ENCODE measurements at regions not wholly inside any gene's neighbourhood (a gene's known extent, or its start where the extent isn't known, plus 50 kb on each side); places are given as distances from the start of the nearest gene placed in this dataset.
"Not testable (repeated sequence)": the region's sequence is repeated elsewhere in the genome, so short reads cannot be mapped to it uniquely, and the experiment has no call there.

DNA sequence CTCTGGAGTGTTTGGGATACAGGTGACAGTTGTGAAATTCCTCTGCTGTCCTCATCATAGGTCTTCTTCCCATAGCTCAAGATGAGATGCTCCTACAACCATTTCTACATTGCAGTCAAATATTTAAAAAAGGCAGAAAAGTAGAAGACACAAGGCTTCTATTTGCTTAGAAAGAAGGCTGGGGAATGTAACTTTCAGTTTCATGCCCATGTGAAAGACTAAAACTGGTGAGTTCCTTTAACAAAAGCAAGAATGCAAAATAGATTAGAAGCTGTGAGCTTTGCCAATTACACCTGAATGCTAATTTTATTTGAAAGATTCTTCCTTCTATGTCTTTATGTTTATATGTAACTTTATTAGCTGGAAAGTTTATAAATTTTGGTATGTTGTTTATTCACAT, 1682.7 kb downstream of the BRINP3 start:
- intact Hi-C loops (cut with micrococcal nuclease): no loop called here

- intact Hi-C loops (cut with micrococcal nuclease): not testable (repeated sequence)
These were observed 1665.5 kb downstream of the BRINP3 start for GRCh38 chr1:188812153-188812552.

DNA sequence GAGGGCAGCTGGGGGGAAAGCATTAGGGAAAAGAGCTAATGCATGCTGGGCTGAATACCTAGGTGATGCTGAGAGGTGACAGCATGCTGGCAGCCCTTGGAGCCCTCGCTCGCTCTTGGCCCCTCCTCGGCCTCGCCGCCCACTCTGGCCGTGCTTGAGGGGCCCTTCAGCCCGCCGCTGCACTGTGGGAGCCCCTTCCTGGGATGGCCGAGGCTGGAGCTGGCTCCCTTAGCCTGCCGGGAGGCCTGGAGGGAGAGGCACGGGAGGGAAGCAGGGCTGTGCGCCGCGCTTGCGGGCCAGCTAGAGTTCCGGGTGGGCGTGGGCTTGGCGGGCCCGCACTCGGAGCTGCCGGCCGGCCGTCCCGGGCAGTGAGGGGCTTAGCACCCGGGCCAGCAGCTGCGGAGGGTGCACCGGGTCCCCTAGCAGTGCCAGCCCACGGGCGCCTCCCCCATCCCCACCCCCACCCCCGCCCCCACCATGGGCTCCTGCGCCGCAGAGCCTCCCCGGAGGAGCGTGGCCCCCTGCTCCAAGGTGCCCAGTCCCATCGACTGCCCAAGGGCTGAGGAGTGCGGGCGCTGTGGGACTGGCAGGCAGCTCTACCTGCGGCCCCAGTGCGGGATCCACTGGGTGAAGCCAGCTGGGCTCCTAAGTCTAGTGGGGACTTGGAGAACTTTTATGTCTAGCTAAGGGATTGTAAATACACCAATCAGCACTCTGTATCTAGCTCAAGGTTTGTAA, 1664.7 kb downstream of the BRINP3 start:
- intact Hi-C loops (cut with micrococcal nuclease): not testable (repeated sequence)

- intact Hi-C loops (cut with micrococcal nuclease): no loop called here
These were observed 1659.8 kb downstream of the BRINP3 start for GRCh38 chr1:188817814-188818213.

GRCh38 chr1:188822248-188822647, 1655.4 kb downstream of the BRINP3 start:
- intact Hi-C loops (cut with micrococcal nuclease): no loop called here

DNA sequence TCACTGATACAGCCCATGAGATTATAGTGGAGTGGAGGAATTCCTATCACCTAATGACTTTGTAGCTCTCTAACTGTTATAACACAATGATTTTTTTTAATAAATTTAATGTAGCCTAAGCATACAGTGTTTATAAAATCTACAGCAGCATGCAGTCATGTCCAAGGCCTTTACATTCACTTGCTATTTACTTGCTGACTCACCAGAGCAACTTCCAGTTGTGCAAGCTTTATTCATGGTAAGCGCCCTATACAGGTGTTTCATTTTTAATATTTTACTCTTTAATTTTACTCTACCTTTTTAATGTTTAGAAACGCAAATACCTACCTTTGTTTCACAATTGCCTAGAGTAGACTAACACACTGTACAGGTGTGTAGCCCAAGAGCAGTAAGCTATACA, 1652.2 kb downstream of the BRINP3 start:
- intact Hi-C loops (cut with micrococcal nuclease): no loop called here

GRCh38 chr1:188826800-188827199, 1650.9 kb downstream of the BRINP3 start:
- intact Hi-C loops (cut with micrococcal nuclease): no loop called here

- intact Hi-C loops (cut with micrococcal nuclease): no loop called here
These were observed 1650.3 kb downstream of the BRINP3 start for GRCh38 chr1:188827400-188827799.

DNA sequence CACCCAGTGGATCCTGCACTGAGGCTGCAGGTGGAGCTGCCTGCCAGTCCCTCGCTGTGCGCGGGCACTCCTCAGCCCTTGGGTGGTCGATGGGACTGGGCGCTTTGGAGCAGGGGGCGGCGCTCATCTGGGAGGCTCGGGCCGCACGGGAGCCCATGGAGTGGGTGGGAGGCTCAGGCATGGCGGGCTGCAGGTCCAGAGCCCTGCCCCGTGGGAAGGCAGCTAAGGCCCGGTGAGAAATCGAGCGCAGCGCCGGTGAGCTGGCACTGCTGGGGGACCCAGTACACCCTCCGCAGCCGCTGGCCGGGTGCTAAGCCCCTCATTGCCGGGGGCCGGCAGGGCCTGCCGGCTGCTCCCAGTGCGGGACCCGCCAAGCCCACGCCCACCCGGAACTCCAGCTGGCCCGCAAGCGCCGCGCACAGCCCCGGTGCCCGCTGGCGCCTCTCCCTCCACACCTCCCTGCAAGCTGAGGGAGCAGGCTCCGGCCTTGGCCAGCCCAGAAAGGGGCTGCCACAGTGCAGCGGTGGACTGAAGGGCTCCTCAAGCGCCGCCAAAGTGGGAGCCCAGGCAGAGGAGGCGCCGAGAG, 1636.5 kb downstream of the BRINP3 start:
- intact Hi-C loops (cut with micrococcal nuclease): not testable (repeated sequence)

GRCh38 chr1:188846468-188846867, 1631.2 kb downstream of the BRINP3 start:
- intact Hi-C loops (cut with micrococcal nuclease): no loop called here

GRCh38 chr1:188857526-188858087, 1620.1 kb downstream of the BRINP3 start:
- intact Hi-C loops (cut with micrococcal nuclease): no loop called here

GRCh38 chr1:188867614-188868013, 1610.0 kb downstream of the BRINP3 start:
- intact Hi-C loops (cut with micrococcal nuclease): no loop called here

- intact Hi-C loops (cut with micrococcal nuclease): no loop called here
These were observed 1606.5 kb downstream of the BRINP3 start for GRCh38 chr1:188871164-188871563.

DNA sequence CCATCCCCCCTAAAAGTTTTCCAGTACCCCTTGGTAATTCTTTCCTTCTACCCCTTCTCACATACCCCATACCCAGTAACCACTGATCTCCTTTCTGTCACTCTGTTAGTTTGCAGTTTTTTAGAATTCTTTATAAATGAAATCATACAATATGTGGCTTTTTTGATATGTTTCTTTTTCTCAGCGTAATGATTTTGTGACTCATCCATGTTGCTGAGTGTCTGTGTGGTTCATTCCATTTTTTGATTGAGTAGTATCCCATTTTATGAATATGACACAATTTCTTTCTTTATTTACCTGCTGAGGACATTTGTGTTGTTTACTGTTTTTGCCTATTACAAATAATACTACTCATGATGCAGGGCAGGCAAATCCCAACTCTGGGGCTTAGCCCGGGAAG, 1605.3 kb downstream of the BRINP3 start:
- intact Hi-C loops (cut with micrococcal nuclease): no loop called here

DNA sequence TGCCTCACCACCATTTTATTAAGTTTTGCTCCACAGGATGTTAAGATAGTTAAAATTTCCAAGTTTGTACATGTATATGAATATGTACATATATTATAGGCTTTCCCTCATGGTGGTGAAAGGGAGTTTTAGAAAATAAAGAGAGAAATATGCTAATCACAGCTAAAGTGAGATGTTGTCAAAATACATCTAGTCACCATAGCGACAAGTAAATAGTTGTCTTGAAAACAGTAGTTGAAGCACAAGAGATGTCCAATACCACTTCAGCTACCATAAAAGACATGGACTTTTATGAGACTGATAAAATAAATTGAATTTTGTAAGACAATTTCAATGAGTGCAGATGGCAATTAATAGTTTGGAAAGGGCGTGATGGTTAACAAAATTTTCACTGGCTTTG, 1600.0 kb downstream of the BRINP3 start:
- intact Hi-C loops (cut with micrococcal nuclease): no loop called here

DNA sequence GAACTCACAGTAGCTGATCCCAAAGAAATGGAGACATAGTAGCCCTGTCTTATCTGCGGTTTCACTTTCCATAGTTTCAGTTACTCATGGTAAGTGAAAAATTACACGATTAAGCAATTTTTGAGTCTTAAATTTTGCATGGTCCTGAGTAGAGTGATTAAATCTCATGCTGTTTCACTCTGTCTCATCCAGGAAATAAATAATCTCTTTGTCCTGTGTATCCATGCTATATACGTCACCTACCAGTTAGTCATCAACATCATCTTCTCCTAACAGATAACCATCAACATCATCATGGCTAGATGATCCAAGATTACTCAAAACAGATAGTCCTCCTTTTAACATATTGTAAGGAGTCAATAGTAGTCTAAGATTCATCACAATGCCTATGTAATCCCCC, 1589.3 kb downstream of the BRINP3 start:
- intact Hi-C loops (cut with micrococcal nuclease): no loop called here

DNA sequence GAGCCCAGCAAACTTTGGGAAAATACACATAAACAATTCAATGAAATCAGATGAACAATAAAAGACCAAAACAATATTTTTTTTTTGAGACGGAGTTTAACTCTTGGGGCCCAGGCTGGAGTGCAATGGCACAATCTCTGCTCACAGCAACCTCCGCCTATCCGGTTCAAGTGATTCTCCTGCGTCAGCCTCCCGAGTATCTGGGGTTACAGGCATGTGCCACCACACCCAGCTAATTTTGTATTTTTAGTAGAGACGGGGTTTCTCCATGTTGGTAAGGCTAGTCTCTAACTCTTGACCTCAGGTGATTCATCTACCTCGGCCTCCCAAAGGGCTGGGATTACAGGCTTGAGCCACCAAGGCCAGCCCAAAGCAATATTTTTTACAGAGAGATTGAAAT, 1588.5 kb downstream of the BRINP3 start:
- intact Hi-C loops (cut with micrococcal nuclease): no loop called here

DNA sequence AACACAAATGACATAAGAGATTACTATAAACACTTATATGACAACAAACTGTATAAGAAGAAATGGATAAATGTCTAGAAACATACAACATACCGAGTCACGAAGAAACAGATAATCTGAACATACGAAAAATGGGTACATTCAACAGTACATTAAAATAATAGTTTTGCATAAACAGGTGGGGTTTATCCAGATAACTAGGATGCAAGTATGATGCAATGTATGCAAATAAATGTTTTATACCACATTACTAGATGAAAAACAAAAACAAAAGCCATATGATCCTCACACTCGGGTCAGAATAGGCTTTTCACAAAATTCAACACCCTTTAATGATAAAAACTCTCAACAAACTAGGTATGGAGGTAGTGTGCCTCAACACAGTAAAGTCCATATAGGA, 1585.7 kb downstream of the BRINP3 start:
- intact Hi-C loops (cut with micrococcal nuclease): no loop called here

- intact Hi-C loops (cut with micrococcal nuclease): no loop called here
These were observed 1582.1 kb downstream of the BRINP3 start for GRCh38 chr1:188895611-188896010.

DNA sequence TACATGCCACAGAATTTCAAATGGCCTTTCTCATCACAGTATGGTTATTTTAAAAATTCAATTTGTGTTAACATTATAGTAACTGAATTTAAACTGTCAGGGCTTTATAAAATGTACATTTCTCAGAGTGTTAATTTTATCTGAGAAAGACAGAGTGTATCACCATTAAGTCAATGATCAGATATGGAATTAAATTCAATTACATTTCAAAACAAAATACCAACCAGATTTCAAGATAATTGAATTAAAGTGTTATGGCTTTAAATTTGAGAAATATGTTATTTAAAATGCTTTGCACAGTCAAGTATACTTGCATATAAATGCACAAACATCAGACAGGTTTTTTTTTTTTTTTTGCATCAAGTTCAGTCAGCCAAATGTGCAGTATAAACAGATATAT, 1574.4 kb downstream of the BRINP3 start:
- intact Hi-C loops (cut with micrococcal nuclease): no loop called here

GRCh38 chr1:188904201-188904600, 1573.5 kb downstream of the BRINP3 start:
- intact Hi-C loops (cut with micrococcal nuclease): no loop called here

GRCh38 chr1:188906921-188907641, 1570.6 kb downstream of the BRINP3 start:
- intact Hi-C loops (cut with micrococcal nuclease): no loop called here
